AG04450 (cell line): ENCODE measurements at regions not wholly inside any gene's neighbourhood (a gene's known extent, or its start where the extent isn't known, plus 50 kb on each side); places are given as distances from the start of the nearest gene placed in this dataset.

ENCODE experiments used
- CTCF ChIA-PET: fragments of 300-600, 350-600 bp; formaldehyde crosslinking; extraction: SDS; loops from one replicate; lab custom pipeline; 2022; ENCODE audit warnings: antibody characterized with exemption, inconsistent platforms; lab: Charles Lee
- POLR2A ChIA-PET: fragments of 350-600 bp; formaldehyde crosslinking; extraction: SDS; loops from one replicate; lab custom pipeline; 2021; ENCODE audit warnings: antibody characterized with exemption, inconsistent platforms; lab: Yijun Ruan, JAX
- DNase-seq: peaks from one replicate; pipeline ENCODE4 v3.0.0-alpha.2; 2011; ENCODE audit warnings: low read depth, low spot score
- H3K27ac ChIP-seq: one replicate; pipeline ENCODE4 v1.5.1; 2012; ENCODE audit warnings: low read depth, low read length, control low read depth
- H3K27me3 ChIP-seq: one replicate; pipeline ENCODE4 v1.6.0; 2012; ENCODE audit warnings: low read length; ENCODE audit not compliant: control insufficient read depth, insufficient read depth
- H3K4me3 ChIP-seq: 2 replicates; pipeline ENCODE4 v1.5.1; 2011; ENCODE audit warnings: mild to moderate bottlenecking, low read depth, low read length, control low read depth
- H3K9me3 ChIP-seq: 2 replicates; pipeline ENCODE4 v1.5.1; 2012; ENCODE audit warnings: low read length; ENCODE audit not compliant: control insufficient read depth, insufficient read depth
- TF ChIP-seq, protein P1 (sequence below): IDR thresholded peaks from 2 replicates; pipeline ENCODE4 v1.5.1; 2011; ENCODE audit warnings: low read depth, low read length, control low read depth, inconsistent platforms

DNA sequence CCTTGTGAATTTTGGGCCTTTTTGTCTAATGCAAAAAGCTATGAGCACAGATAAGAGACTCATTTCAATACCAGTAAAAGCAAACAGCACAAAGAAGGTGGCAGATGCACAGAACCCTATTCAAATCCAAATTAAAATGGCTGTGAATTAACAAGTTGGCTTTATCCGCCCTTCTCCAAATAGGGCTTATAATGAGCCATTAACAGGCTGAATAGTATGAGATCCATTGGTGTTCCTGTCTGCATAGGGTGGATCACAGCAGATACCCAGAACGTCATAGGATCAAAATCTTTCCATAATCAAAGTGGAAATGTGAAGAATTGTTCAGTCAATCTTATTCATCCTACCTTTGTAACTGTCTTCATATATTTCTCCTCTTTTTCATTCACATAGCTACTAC lies 282.4 kb upstream of the UMPS start:
- no peaks in the 10 kb centered on the region for H3K27me3 ChIP-seq
- no peak overlapping the region for H3K4me3 ChIP-seq
- no peaks in the 10 kb centered on the region for H3K9me3 ChIP-seq
- ChIA-PET CTCF (interaction anchor here (1.4 kb wide), 1 partner anchor 20 kb away, joined by 5 read pairs; no protein-coding TSS in a partner anchor), POLR2A (no interaction called here)
- DNase-seq = no peak
- TF ChIP-seq, protein P1, sequence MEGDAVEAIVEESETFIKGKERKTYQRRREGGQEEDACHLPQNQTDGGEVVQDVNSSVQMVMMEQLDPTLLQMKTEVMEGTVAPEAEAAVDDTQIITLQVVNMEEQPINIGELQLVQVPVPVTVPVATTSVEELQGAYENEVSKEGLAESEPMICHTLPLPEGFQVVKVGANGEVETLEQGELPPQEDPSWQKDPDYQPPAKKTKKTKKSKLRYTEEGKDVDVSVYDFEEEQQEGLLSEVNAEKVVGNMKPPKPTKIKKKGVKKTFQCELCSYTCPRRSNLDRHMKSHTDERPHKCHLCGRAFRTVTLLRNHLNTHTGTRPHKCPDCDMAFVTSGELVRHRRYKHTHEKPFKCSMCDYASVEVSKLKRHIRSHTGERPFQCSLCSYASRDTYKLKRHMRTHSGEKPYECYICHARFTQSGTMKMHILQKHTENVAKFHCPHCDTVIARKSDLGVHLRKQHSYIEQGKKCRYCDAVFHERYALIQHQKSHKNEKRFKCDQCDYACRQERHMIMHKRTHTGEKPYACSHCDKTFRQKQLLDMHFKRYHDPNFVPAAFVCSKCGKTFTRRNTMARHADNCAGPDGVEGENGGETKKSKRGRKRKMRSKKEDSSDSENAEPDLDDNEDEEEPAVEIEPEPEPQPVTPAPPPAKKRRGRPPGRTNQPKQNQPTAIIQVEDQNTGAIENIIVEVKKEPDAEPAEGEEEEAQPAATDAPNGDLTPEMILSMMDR = no peak
- H3K27ac ChIP-seq = no peak overlapping the region

DNA sequence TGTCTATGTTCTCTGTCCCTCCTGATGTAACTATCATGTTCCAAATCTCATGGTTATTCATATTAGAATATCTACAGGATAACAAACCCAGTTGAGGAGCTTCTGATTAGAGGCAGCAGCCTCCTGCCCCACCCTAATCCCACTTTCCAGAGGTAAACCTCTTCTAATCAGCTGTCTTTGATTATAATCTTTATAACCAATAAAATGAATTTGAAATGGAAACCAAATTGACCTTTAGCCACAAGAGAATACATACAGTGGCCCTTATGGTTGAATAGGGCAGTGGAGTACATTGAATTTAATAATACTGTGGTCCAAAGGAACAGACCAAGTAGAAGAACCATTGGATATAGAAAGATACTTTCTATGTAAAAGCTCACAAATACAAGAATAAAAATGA lies 281.3 kb upstream of the UMPS start:
- ChIA-PET CTCF (interaction anchor here (0.7 to 0.8 kb wide), 2 partner anchors 20 to 98 kb away, joined by 3 to 4 read pairs; no protein-coding TSS in a partner anchor), POLR2A (no interaction called here)
- H3K27ac ChIP-seq = no peak overlapping the region
- DNase-seq = no peak
- TF ChIP-seq, protein P1 = no peak
- H3K9me3 ChIP-seq = no peaks in the 10 kb centered on the region
- H3K4me3 ChIP-seq = no peak overlapping the region
- no peaks in the 10 kb centered on the region for H3K27me3 ChIP-seq

DNA sequence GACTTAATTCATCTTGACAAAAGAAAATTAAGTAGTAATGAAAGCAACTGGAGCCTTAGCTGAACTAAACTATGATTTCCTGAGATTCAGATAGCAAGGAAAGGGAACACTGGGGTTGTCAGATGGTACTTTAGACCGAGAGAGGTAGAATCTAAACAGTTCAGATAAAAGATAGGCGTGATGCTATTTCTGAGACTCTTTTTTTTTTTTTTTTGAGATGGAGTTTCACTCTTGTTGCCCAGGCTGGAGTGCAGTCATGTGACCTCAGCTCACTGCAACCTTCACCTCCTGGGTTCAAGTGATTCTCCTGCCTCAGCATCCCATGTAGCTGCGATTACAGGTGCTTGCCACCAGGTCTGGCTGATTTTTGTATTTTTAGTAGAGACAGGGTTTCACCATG lies 279.9 kb upstream of the UMPS start:
- POLR2A ChIA-PET = interaction anchor here (0.8 kb wide), 1 partner anchor 51 kb away, joined by 7 read pairs; no protein-coding TSS in a partner anchor
- TF ChIP-seq, protein P1 = no peak
- CTCF ChIA-PET = no interaction called here

DNA sequence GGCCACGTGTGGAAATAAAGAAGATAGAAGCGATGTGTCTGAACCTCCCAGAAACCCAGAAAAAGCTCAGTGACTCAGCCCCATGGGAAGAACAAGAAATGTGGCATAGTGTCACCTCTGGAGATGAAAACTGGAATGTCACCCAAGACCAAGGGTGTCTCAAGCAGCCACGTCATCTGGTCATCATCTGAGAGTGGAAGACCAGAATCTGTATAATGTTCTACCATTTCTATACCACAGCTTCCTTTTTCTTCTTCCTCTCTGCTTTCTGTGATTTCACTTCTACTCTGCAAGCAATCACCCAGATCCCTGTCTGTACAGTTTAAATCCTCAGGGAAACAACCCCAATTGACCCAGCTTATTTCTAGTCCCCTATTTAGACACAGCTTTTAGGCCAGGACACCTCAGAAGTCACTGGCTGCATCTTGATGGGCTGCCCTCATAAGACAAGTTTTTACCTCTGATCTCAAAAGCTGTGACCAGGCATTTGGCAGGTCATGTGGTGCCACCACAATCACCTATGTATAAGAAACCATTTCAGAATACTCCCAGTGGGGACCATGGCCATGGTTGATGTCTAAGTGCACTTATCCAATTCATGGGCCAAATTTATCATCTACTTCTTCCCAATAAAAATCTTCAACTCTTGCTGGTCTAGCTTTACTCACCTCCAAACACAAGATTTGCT lies 278.5 kb upstream of the UMPS start:
- ChIA-PET POLR2A (interaction anchor here (0.6 kb wide), 1 partner anchor 545 kb away, joined by 9 read pairs; no protein-coding TSS in a partner anchor), CTCF (no interaction called here)
- no peak for DNase-seq
- Histone ChIP-seq H3K9me3 (no peaks in the 10 kb centered on the region), H3K27me3 (no peaks in the 10 kb centered on the region), H3K27ac (no peak overlapping the region), H3K4me3 (no peak overlapping the region)
- TF ChIP-seq, protein P1 = no peak

More for the DNA sequence above, 279.9 kb upstream of the UMPS start:
- Histone ChIP-seq H3K27ac (no peak overlapping the region), H3K9me3 (no peaks in the 10 kb centered on the region), H3K4me3 (no peak overlapping the region), H3K27me3 (no peaks in the 10 kb centered on the region)
- no peak for DNase-seq

DNA sequence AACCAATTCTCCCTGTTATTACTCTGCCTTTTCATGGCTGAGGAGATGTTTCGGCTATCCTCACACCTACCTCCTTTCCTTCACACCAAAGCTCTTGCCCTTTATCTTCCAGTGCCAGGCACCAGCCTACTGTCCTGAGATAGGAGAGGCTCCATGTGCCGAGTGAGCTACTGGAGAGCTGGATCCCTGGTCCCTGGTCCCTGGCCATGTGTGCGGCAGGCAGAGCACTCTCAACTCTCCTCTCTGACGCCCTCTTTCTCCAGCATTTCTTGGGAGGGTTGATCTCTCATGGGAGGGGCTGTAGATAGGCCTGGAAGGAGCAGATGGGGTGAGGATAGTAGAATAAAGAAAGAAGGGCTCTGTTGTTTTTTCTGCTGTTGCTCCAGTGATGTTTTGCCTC lies 277.1 kb upstream of the UMPS start:
- TF ChIP-seq, protein P1 = no peak
- Histone ChIP-seq H3K27ac (no peak overlapping the region), H3K27me3 (no peaks in the 10 kb centered on the region), H3K4me3 (no peak overlapping the region), H3K9me3 (no peaks in the 10 kb centered on the region)
- DNase-seq = no peak
- POLR2A ChIA-PET = no interaction called here
- CTCF ChIA-PET = interaction anchor here (1.0 kb wide), 1 partner anchor 101 kb away, joined by 3 read pairs; no protein-coding TSS in a partner anchor
